Cardiac muscle cell (in vitro differentiated cells and primary cell): ENCODE measurements at regions not wholly inside any gene's neighbourhood (a gene's known extent, or its start where the extent isn't known, plus 50 kb on each side); places are given as distances from the start of the nearest gene placed in this dataset.
"Not testable (repeated sequence)": the region's sequence is repeated elsewhere in the genome, so short reads cannot be mapped to it uniquely, and the experiment has no call there.

Source experiments
- DNase-seq, 2 donors: peaks; one replicate each; pipeline versions ENCODE4 v3.0.0 to v3.0.0-alpha.2; 2010 to 2017; ENCODE audit warnings: low read depth in 1 of 2, low spot score in 1 of 2
- H3K27ac ChIP-seq: fragments of 200-600 bp; sonication (generic); 2 replicates; pipeline ENCODE4 v1.5.1; 2016
- H3K27me3 ChIP-seq: fragments of 200-600 bp; sonication (generic); 2 replicates; pipeline ENCODE4 v1.6.0; 2016; ENCODE audit warnings: control low read depth
- H3K36me3 ChIP-seq: fragments of 200-600 bp; sonication (generic); 2 replicates; pipeline ENCODE4 v1.5.1; 2016; ENCODE audit warnings: control low read depth
- H3K4me1 ChIP-seq: fragments of 200-600 bp; sonication (generic); 2 replicates; pipeline ENCODE4 v1.8.1; 2017; ENCODE audit warnings: low read depth, mild to moderate bottlenecking, mixed run types
- H3K4me3 ChIP-seq: fragments of 200-600 bp; sonication (generic); 2 replicates; pipeline ENCODE4 v1.5.1; 2016; ENCODE audit warnings: mild to moderate bottlenecking
- H3K9me3 ChIP-seq: fragments of 200-600 bp; sonication (generic); 2 replicates; pipeline ENCODE4 v1.5.1; 2017; ENCODE audit warnings: low read depth, mild to moderate bottlenecking, control low read depth
- TF ChIP-seq, protein P1 (sequence below): IDR thresholded peaks from 2 replicates; pipeline ENCODE4 v1.5.1; 2012; ENCODE audit warnings: low read depth, mild to moderate bottlenecking, low read length

DNA sequence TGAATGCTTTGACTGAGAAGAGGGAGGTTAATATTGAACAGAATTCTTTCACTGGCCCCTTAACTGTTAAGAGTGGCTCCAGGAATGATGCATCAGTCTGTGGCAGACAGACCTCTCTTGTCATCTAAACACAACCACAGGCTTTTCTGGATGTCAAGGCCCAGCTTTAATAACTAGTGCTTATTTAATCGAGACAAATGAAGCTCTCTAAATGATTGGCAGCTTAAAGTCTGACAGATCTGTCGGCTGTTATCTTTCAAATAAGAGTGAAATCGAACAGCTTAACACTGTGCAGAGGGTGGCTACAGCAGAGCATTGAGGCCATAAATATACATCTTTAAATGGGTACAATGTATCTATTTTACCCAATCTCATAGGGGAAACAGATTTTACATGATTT is 500.8 kb upstream of the PABPC4L start:
- H3K27ac ChIP-seq = no peak overlapping the region
- H3K36me3 ChIP-seq = no peaks in the 10 kb centered on the region
- DNase-seq = peak in 1 of 2 donors; percentile 9
- no peak overlapping the region for H3K4me3 ChIP-seq
- TF ChIP-seq, protein P1, sequence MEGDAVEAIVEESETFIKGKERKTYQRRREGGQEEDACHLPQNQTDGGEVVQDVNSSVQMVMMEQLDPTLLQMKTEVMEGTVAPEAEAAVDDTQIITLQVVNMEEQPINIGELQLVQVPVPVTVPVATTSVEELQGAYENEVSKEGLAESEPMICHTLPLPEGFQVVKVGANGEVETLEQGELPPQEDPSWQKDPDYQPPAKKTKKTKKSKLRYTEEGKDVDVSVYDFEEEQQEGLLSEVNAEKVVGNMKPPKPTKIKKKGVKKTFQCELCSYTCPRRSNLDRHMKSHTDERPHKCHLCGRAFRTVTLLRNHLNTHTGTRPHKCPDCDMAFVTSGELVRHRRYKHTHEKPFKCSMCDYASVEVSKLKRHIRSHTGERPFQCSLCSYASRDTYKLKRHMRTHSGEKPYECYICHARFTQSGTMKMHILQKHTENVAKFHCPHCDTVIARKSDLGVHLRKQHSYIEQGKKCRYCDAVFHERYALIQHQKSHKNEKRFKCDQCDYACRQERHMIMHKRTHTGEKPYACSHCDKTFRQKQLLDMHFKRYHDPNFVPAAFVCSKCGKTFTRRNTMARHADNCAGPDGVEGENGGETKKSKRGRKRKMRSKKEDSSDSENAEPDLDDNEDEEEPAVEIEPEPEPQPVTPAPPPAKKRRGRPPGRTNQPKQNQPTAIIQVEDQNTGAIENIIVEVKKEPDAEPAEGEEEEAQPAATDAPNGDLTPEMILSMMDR = no peak
- no peaks in the 10 kb centered on the region for H3K9me3 ChIP-seq
- H3K27me3 ChIP-seq = no peaks in the 10 kb centered on the region
- H3K4me1 ChIP-seq = no peaks in the 10 kb centered on the region

DNA sequence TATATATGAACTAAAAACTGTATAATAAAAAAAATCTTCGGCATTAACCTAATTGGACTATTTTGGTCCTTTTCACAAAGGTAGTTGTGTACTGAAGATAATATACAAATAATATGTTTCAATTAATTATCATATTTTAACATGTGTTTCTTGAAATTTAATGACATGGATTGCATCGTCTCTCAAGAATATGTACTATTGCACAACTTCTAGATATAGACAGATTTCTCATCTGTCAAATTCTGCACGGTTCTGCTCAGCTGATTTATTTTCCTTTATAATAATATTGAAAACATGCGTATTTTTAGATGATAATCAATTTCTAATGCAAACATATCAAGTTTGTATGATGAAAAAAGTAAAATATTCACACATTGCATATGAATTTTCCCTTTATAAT is 498.7 kb upstream of the PABPC4L start:
- Histone ChIP-seq H3K27me3 (no peaks in the 10 kb centered on the region), H3K4me1 (no peaks in the 10 kb centered on the region), H3K27ac (no peak overlapping the region), H3K9me3 (no peaks in the 10 kb centered on the region), H3K36me3 (no peaks in the 10 kb centered on the region), H3K4me3 (no peak overlapping the region)
- TF ChIP-seq, protein P1 = no peak
- no peak for DNase-seq

DNA sequence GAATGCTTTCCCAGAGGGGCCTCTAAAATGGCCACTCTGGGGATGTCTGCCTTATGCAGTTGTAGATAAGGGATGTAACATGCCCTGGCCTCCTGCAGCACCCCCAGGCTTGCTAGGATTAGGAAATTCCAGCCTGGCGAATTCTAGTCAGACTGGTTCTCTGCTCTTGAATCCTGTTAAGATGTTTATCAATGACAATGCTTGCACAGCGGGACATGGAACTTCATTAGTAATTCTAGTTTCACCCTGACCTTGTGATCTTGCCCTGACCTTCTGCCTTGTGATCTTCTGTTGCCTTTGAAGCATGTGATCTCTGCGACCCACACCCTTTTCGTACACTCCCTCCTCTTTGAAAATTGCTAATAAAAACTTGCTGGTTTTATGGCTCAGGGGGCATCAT is 497.2 kb upstream of the PABPC4L start:
- H3K4me1 ChIP-seq, H3K27me3 ChIP-seq, H3K27ac ChIP-seq, H3K36me3 ChIP-seq, H3K9me3 ChIP-seq, DNase-seq, H3K4me3 ChIP-seq: not testable (repeated sequence)

DNA sequence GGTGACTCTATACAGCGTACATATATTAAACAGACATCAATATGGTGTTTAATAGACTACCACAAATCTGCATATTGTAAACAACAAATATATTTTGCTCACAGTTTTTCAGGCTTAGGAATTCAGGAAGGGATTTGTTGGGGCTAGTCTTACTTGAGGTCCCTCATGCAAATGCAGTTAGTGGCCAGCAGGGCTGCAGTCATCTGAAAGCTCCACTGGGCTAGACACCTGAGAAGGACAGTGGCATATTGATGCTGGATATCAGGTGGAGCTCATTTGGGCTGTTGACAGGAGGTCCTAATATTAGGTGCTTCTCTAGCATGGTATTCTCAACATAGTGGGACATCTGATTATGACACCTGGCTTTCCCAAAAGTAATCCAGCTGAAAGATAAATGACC is 493.8 kb upstream of the PABPC4L start:
- Histone ChIP-seq H3K36me3 (no peaks in the 10 kb centered on the region), H3K4me3 (no peak overlapping the region), H3K4me1 (peaks cover 8% of the 10 kb centered on the region), H3K9me3 (no peaks in the 10 kb centered on the region), H3K27me3 (no peaks in the 10 kb centered on the region), H3K27ac (no peak overlapping the region)
- DNase-seq = no peak
- TF ChIP-seq, protein P1 = no peak

DNA sequence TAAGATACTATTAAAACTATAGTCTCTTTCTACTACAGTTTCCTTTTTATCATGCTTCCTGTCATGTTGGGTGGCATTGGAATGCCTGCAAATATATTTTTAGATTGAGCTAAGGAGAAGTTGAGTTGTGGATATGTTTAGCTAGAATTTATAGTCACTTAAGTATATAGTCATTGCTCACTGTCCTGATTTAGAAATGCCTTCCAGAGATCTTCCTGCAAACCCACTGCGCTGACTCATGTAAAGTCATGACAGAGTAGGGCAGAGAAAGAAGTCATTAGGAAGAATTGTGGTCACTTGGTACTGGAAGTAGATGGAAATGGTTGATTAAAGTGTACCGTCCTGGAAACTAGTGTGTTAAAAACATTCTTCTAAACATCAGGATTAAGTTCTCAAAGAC is 490.3 kb upstream of the PABPC4L start:
- Histone ChIP-seq H3K4me3 (no peak overlapping the region), H3K36me3 (no peaks in the 10 kb centered on the region), H3K4me1 (peaks cover 8% of the 10 kb centered on the region), H3K27ac (no peak overlapping the region), H3K27me3 (no peaks in the 10 kb centered on the region), H3K9me3 (no peaks in the 10 kb centered on the region)
- no peak for DNase-seq
- TF ChIP-seq, protein P1 = no peak

DNA sequence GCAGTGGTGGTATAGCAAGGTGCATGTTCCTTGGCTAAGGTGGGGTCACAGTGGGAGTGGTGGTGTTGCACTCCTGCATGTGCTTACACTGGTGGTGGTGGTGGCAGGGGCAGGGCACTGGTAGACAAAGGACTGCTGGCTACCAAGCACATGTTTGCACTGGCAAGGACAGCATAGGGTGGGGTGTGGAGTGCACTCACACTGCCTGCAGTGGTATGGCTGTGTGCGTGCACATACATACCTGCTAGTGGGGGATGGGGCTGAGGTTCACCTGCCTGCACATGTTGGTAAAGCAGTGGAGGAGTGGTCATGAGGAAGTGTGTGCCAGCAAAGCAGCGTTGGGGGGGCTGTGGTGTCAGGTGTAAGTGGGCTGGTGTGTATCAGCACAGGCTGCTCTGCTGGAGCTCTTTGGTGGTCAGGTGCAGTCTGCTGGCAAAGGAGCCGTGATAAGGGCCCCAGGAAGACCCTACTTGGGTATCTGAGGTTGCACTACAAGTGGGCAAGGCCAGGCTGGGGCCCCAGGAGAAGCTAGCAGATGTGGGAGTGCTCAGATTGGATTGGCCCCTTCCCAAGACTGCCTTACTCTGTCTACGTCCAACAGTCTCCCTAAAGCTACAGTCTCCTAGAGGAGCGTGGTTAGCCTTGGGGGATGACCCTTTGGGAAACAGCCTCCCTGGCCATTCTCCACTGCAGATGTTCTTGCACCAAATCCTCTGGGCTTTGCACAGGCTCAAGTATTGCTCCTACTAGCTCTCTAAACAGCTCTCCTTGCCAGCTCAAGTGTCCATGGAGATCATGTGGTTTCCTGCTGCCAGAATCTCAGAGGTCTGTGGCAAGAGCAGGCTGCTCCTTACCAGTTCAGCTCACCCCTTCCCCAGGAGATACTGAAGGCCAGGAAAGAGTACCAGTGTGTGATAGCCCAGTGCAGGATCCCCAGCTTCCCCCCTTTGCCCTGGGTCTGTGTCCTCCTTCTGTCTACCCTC is 486.3 kb upstream of the PABPC4L start:
- no peak overlapping the region for H3K27ac ChIP-seq
- TF ChIP-seq, protein P1 = no peak
- no peaks in the 10 kb centered on the region for H3K36me3 ChIP-seq
- no peaks in the 10 kb centered on the region for H3K9me3 ChIP-seq
- H3K4me1 ChIP-seq = peaks cover 8% of the 10 kb centered on the region
- H3K27me3 ChIP-seq = no peaks in the 10 kb centered on the region
- H3K4me3 ChIP-seq = no peak overlapping the region
- no peak for DNase-seq
